ENCODE measurements at regions not wholly inside any gene's neighbourhood (a gene's known extent, or its start where the extent isn't known, plus 50 kb on each side); places are given as distances from the start of the nearest gene placed in this dataset.

DNA sequence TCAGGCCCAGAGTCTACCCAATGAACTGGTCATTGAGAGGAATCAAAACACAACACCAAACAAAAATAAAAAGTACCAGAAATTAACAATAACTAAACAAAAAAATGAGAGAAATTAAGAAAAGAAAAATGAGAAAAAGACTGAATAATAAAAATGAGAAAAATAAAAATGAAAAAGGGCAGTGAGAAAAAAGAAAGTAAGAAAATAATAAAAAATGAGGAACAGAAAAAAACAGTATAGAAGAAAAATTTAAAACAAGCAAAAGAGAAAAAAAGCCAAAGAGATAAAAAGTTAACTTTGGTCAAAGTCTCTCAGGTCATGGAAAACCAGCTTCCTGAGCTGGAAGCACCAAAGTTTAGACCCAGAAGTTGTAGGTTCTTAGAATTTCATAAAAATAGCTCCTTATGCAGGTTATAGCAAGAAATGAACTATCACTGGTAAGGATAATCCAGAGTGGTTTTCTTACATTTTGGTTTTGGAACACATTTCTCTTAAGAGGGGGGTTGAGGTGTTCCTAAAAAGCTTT is 51.0 kb upstream of the WDR17 start:
- no peak for DNase-seq
